ENCODE measurements at regions not wholly inside any gene's neighbourhood (a gene's known extent, or its start where the extent isn't known, plus 50 kb on each side); places are given as distances from the start of the nearest gene placed in this dataset.

- ATAC-seq = no peak
These were observed 375.2 kb downstream of the BRD1 start for GRCh38 chr22:49452362-49452946.

- no peak for ATAC-seq
These were observed 376.4 kb downstream of the BRD1 start for GRCh38 chr22:49451070-49451840.

DNA sequence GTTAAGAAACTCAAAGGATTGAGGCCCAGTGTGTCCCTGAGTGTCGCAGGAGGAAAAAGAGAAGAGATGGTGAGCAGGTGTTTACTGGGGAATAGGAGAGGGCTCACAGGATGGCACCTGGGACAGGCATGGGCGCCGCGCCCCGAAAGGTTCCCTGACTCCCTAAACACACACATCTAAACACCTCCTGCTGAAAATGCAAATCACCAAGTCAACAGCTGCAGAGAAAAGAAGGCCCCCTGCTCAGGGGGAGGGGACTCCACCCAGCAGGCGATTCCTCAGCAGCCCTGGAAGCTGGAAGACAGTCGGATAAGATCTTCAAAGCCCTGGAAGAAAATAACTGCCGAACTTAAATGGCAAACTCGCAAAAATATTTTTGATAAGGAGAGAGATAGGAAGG lies 377.2 kb downstream of the BRD1 start:
- no peak for ATAC-seq

GRCh38 chr22:49449811-49450446 lies 377.7 kb downstream of the BRD1 start:
- no peak for ATAC-seq

- ATAC-seq = no peak
These were observed 378.3 kb downstream of the BRD1 start for GRCh38 chr22:49449377-49449776.

GRCh38 chr22:49448526-49448925 lies 379.1 kb downstream of the BRD1 start:
- ATAC-seq = no peak

- ATAC-seq = no peak
These were observed 379.8 kb downstream of the BRD1 start for GRCh38 chr22:49447837-49448236.

DNA sequence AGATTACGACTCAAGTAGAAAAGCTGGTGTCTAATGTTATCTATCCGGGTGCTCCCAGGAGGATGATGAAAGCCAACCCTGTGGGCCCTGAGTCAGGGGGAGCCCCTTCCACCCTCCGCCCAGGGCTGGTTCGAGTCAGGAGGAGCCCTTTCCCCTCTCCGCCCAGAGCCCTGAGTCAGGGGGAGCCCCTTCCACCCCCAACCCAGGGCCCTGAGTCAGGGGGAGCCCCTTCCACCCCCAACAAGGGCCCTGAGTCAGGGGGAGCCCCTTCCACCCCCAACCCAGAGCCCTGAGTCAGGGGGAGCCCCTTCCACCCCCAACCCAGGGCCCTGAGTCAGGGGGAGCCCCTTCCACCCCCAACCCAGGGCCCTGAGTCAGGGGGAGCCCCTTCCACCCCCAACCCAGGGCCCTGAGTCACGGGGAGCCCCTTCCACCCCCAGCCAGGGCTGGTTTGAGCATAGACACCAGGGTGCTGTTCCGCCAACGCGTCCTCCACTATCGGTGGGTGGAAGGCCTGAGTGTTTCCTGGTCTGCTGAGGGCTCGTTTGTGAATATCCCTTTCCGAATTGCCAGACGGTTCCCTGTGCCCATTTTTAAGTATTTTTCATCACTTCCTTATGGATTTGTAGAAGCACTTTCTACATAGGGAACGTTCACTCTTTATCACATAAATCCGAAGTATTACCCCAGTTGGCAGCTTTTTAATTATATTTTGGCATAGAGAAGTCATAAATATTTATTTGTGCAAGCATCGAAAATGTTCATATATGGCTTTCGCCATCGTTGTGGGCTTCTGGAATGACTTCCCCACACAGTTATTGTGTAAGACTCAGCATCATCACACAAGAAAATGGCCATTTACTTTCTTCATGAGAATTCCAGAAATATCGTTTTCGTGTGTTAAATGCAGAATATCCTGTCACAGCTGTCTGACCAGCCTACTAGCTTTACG lies 380.6 kb downstream of the BRD1 start:
- no peak for ATAC-seq

DNA sequence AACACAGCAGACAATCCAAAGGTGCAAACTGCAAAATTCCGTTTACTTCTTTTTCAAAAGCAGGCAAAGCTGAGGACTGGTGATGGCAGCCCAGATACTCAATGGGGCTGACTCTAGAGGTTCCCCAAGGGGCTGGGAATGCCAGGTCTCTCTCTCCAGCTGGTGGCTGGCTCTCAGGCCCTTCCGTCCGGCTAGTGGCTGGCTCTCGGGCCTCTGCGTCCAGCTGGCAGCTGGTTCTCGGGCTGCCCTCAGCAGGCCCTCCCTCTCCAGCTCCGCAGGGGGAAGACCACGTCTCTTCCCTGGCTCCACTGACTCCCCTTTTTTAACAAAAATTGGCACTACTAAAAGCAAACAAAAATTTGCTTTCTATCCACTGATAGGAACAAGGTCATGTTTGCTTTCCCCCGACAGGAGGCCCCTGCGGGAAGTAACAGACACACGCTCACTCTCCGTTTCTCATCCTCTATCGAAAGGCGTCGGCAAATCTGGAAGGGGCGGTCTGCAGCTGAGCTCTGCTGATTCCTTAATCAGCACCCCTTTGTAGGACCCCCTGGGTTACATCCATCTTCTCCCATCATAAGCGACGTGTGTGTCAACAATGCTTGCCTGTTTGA lies 381.4 kb downstream of the BRD1 start:
- ATAC-seq = no peak

DNA sequence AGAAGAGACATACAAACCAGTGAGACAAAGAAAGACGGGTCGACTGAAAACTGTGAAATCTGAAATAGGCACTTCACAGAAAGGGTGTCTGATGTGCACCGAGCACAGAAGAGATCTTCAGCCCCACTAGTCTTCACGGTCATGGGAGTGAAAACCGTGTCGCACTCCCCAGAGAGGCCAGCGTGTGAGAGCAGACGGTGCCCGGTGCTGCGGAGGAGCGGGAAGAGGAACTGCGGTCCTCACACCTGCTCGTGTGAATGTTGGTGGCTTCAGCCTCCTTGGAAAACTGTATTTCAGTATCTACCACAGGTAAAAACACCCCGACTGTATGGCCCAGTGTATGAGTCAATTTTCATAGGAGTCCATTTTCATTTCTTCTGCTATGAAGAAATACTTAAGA lies 382.9 kb downstream of the BRD1 start:
- no peak for ATAC-seq

DNA sequence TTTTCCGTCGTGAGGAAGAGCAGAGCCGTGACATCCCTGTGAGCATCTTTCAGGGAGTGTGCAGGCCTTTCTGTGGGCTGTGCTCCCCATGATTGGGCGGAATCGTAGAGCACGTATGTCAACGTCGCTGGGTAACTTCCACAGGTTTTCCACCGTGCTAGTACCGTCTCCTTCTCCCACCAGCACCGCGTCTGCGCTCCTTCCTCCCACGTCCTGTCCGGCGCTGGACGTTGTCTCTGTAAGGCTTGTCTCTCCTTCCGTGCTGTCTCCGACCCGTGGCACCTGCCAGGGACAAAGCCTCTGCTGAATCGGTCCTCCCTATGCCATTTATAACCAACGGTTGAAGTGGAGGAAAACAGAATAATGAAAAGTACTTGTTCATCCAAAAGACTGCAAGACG lies 386.7 kb downstream of the BRD1 start:
- ATAC-seq = no peak

- ATAC-seq = no peak
These were observed 388.3 kb downstream of the BRD1 start for GRCh38 chr22:49439373-49439772.

GRCh38 chr22:49437956-49438355 lies 389.7 kb downstream of the BRD1 start:
- no peak for ATAC-seq

DNA sequence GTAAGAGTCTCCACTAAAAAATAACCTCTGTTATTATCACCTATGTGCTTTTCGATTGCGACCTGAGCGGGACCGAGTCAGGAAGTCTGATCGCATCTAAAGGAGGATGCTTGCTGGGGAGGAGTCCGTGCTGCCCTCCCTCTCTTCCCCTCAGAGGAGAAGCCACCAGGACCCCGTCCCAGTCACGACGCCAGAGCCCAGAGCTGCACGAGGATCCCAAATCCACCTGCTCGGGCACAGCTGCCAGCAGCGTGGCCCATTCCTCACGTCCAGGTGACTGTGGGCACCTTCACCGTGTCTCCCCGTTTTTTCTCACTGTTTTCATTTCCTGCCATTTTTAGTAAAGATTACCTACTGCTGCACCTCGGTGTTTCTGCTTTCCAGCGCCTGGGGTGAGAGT lies 390.3 kb downstream of the BRD1 start:
- ATAC-seq = no peak

DNA sequence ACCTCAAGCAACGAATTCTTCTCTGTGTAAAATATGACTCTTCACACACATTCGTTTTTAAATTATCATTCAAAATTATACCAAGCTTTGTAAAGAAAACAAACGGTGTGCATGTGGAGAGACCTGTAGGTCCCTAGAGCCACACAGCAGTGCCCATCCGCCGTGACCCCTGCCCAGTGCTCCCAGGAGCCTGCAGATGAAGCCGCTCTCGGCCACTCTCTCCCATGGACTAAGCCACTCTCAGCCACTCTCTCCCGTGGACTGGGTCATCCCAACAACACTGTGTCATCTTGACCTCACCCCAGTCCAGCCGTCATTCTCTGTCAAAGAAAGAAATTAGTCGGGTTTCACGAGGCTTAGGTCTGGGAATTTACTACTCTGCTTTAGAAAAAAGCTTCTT lies 391.6 kb downstream of the BRD1 start:
- ATAC-seq = no peak

DNA sequence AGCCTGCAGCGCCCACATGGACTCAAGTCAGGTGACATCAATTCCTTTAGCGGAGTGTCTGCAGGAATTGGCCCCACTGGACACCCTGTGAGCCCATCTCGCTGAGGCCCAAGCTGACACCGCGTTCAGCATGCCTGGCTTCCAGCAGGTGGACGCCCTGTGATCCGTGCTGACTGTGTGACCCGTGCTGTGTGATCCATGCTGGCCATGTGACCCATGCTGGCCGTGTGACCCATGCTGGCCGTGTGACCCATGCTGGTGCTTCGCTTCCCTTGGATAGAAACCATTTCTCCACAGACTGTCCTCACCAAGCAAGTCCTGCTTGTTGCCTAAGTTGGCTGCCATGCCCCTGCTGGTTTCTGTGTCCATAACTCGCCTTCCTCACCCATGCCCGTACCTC lies 392.1 kb downstream of the BRD1 start:
- ATAC-seq = no peak

GRCh38 chr22:49433717-49434611 lies 393.7 kb downstream of the BRD1 start:
- ATAC-seq = no peak

GRCh38 chr22:49432897-49433443 lies 394.7 kb downstream of the BRD1 start:
- ATAC-seq = no peak

GRCh38 chr22:49432211-49432896 lies 395.3 kb downstream of the BRD1 start:
- no peak for ATAC-seq

GRCh38 chr22:49431551-49431950 lies 396.1 kb downstream of the BRD1 start:
- no peak for ATAC-seq

- ATAC-seq = no peak
These were observed 398.6 kb downstream of the BRD1 start for GRCh38 chr22:49429066-49429465.

Measured in activated CD4-positive, CD25-positive, alpha-beta regulatory T cell treated with anti-CD3 and anti-CD28 coated beads, Interleukin-2, amount 50 U/mL, for 24 hours (primary cell).